ENCODE measurements at regions not wholly inside any gene's neighbourhood (a gene's known extent, or its start where the extent isn't known, plus 50 kb on each side); places are given as distances from the start of the nearest gene placed in this dataset.

DNA sequence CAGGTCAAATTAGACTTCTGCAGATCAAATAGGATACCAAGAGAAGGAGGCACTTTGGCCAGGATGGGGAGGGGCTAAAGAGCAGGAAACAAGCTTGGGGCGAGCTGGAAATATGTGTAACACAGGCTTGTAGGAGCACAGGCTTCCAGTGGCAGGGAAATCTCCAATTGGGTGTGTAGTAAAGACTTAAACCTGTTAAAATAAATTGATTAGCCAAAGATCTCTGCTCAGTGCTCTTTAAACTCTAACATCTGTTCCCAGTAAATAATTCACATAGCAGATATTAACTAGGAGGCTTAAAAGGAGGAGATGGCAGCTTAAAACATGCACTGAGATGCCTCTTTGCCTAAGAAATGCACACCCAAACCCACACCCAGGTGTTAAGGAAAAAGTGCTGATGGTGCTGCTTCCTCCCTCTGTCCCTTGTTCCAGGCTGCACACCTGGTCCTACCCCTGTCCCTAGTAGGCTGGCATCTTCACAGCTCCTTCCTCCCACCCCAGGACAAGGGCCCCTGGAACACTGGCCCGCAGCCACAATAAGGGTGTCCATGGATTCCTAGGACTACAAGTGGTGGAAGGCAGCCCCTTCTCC, 93.5 kb upstream of the MLN start:
- 20% methylated on average over 1 of the region's 2 CpGs for WGBS (ENCODE audit: insufficient coverage)
- ChIA-PET POLR2A (no interaction called here), CTCF (no interaction called here)
- Histone ChIP-seq H3K9me3 (ENCODE audit: control extremely low read depth in 1 of 5, control insufficient read depth in 4 of 5, insufficient read depth in 2 of 5, low read depth in 1 of 5, low read length in 4 of 5) (no peaks in the 10 kb centered on the region), H3K4me3 (ENCODE audit: control insufficient read depth in 1 of 7, extremely low read depth in 1 of 7, insufficient read depth in 4 of 7, low read depth in 2 of 7, low read length in 6 of 7) (no peak overlapping the region), H3K27ac (ENCODE audit: insufficient read depth in 1 of 2, low read depth in 1 of 2, low read length in 2 of 2, poor library complexity in 1 of 2, severe bottlenecking in 2 of 2) (no peak overlapping the region), H3K27me3 (replicated peaks in 2 of 5; ENCODE audit: control insufficient read depth in 4 of 5, insufficient read depth in 5 of 5, low read length in 4 of 5) (peaks cover 0 to 4% (median 0%) of the 10 kb centered on the region in 5 experiments), H3K36me3 (ENCODE audit: control insufficient read depth in 4 of 4, insufficient read depth in 4 of 4, low read length in 3 of 4) (no peaks in the 10 kb centered on the region), H3K4me1 (ENCODE audit: control extremely low read depth in 1 of 4, control insufficient read depth in 4 of 4, insufficient read depth in 4 of 4, low read length in 3 of 4) (peaks cover 0 to 29% (median 11%) of the 10 kb centered on the region in 4 experiments)
- DNase-seq, result no peak

GRCh38 chr6:33896391-33897188, 92.8 kb upstream of the MLN start:
- ChIA-PET POLR2A (no interaction called here), CTCF (interaction anchor here (1.6 kb wide), 1 partner anchor 8 kb away, joined by 4 read pairs; no protein-coding TSS in a partner anchor)
- no peak for DNase-seq
- Histone ChIP-seq H3K4me1 (ENCODE audit: control extremely low read depth in 1 of 4, control insufficient read depth in 4 of 4, insufficient read depth in 4 of 4, low read length in 3 of 4) (peaks cover 0 to 22% (median 7%) of the 10 kb centered on the region in 4 experiments), H3K36me3 (ENCODE audit: control insufficient read depth in 4 of 4, insufficient read depth in 4 of 4, low read length in 3 of 4) (no peaks in the 10 kb centered on the region), H3K9me3 (ENCODE audit: control extremely low read depth in 1 of 5, control insufficient read depth in 4 of 5, insufficient read depth in 2 of 5, low read depth in 1 of 5, low read length in 4 of 5) (no peaks in the 10 kb centered on the region), H3K27me3 (replicated peaks in 2 of 5; ENCODE audit: control insufficient read depth in 4 of 5, insufficient read depth in 5 of 5, low read length in 4 of 5) (peaks cover 0 to 4% (median 0%) of the 10 kb centered on the region in 5 experiments), H3K4me3 (ENCODE audit: control insufficient read depth in 1 of 7, extremely low read depth in 1 of 7, insufficient read depth in 4 of 7, low read depth in 2 of 7, low read length in 6 of 7) (no peak overlapping the region), H3K27ac (ENCODE audit: insufficient read depth in 1 of 2, low read depth in 1 of 2, low read length in 2 of 2, poor library complexity in 1 of 2, severe bottlenecking in 2 of 2) (no peak overlapping the region)
- 87% methylated on average over 7 of the region's 16 CpGs for WGBS (ENCODE audit: insufficient coverage)

- ChIA-PET POLR2A (no interaction called here), CTCF (interaction anchor here (1.1 to 1.6 kb wide), 2 partner anchors 9 to 24 kb away, joined by 3 to 4 read pairs; no protein-coding TSS in a partner anchor)
- Histone ChIP-seq H3K27ac (ENCODE audit: insufficient read depth in 1 of 2, low read depth in 1 of 2, low read length in 2 of 2, poor library complexity in 1 of 2, severe bottlenecking in 2 of 2) (no peak overlapping the region), H3K9me3 (ENCODE audit: control extremely low read depth in 1 of 5, control insufficient read depth in 4 of 5, insufficient read depth in 2 of 5, low read depth in 1 of 5, low read length in 4 of 5) (no peaks in the 10 kb centered on the region), H3K4me3 (ENCODE audit: control insufficient read depth in 1 of 7, extremely low read depth in 1 of 7, insufficient read depth in 4 of 7, low read depth in 2 of 7, low read length in 6 of 7) (no peak overlapping the region), H3K36me3 (ENCODE audit: control insufficient read depth in 4 of 4, insufficient read depth in 4 of 4, low read length in 3 of 4) (no peaks in the 10 kb centered on the region), H3K27me3 (replicated peaks in 2 of 5; ENCODE audit: control insufficient read depth in 4 of 5, insufficient read depth in 5 of 5, low read length in 4 of 5) (peaks cover 0 to 4% (median 0%) of the 10 kb centered on the region in 5 experiments), H3K4me1 (ENCODE audit: control extremely low read depth in 1 of 4, control insufficient read depth in 4 of 4, insufficient read depth in 4 of 4, low read length in 3 of 4) (peaks cover 0 to 17% (median 6%) of the 10 kb centered on the region in 4 experiments)
- WGBS (ENCODE audit: insufficient coverage), result 100% methylated on average over 1 of the region's 2 CpGs
- no peak for DNase-seq
These were observed 92.2 kb upstream of the MLN start for GRCh38 chr6:33895988-33896387.

- ChIA-PET CTCF (interaction anchor here (1.1 to 1.6 kb wide), 2 partner anchors 9 to 24 kb away, joined by 3 to 4 read pairs; no protein-coding TSS in a partner anchor), POLR2A (no interaction called here)
- Histone ChIP-seq H3K27me3 (replicated peaks in 2 of 5; ENCODE audit: control insufficient read depth in 4 of 5, insufficient read depth in 5 of 5, low read length in 4 of 5) (peaks cover 0 to 4% (median 0%) of the 10 kb centered on the region in 5 experiments), H3K27ac (ENCODE audit: insufficient read depth in 1 of 2, low read depth in 1 of 2, low read length in 2 of 2, poor library complexity in 1 of 2, severe bottlenecking in 2 of 2) (no peak overlapping the region), H3K4me1 (ENCODE audit: control extremely low read depth in 1 of 4, control insufficient read depth in 4 of 4, insufficient read depth in 4 of 4, low read length in 3 of 4) (peaks cover 0 to 12% (median 5%) of the 10 kb centered on the region in 4 experiments), H3K36me3 (ENCODE audit: control insufficient read depth in 4 of 4, insufficient read depth in 4 of 4, low read length in 3 of 4) (no peaks in the 10 kb centered on the region), H3K9me3 (ENCODE audit: control extremely low read depth in 1 of 5, control insufficient read depth in 4 of 5, insufficient read depth in 2 of 5, low read depth in 1 of 5, low read length in 4 of 5) (no peaks in the 10 kb centered on the region), H3K4me3 (ENCODE audit: control insufficient read depth in 1 of 7, extremely low read depth in 1 of 7, insufficient read depth in 4 of 7, low read depth in 2 of 7, low read length in 6 of 7) (no peak overlapping the region)
- WGBS (ENCODE audit: insufficient coverage), result 96% methylated on average over 3 of the region's 3 CpGs
- no peak for DNase-seq
These were observed 91.5 kb upstream of the MLN start for GRCh38 chr6:33895296-33895695.

DNA sequence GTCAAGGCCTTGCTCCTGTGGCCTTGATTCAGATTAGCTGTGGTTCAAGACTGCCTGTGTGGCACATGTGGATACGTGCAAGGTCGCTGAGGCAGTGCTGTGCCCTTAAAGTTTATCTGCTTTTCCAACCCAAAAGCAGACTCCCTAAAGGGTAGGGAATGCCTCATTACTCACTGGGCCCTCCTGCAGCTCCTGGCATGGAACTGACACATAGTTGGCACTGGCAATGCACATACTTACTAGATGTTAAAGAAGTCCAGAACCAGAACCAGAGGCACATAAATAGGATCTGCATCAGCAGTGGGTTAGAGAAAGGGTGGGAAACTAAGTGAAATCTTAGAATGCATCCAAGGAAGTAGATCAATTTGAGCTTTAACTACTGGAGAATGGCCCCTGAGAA, 90.6 kb upstream of the MLN start:
- Histone ChIP-seq H3K27ac (ENCODE audit: insufficient read depth in 1 of 2, low read depth in 1 of 2, low read length in 2 of 2, poor library complexity in 1 of 2, severe bottlenecking in 2 of 2) (no peak overlapping the region), H3K9me3 (ENCODE audit: control extremely low read depth in 1 of 5, control insufficient read depth in 4 of 5, insufficient read depth in 2 of 5, low read depth in 1 of 5, low read length in 4 of 5) (no peaks in the 10 kb centered on the region), H3K36me3 (ENCODE audit: control insufficient read depth in 4 of 4, insufficient read depth in 4 of 4, low read length in 3 of 4) (no peaks in the 10 kb centered on the region), H3K27me3 (replicated peaks in 2 of 5; ENCODE audit: control insufficient read depth in 4 of 5, insufficient read depth in 5 of 5, low read length in 4 of 5) (peaks cover 0 to 4% (median 0%) of the 10 kb centered on the region in 5 experiments), H3K4me1 (ENCODE audit: control extremely low read depth in 1 of 4, control insufficient read depth in 4 of 4, insufficient read depth in 4 of 4, low read length in 3 of 4) (peaks cover 0 to 11% (median 5%) of the 10 kb centered on the region in 4 experiments), H3K4me3 (ENCODE audit: control insufficient read depth in 1 of 7, extremely low read depth in 1 of 7, insufficient read depth in 4 of 7, low read depth in 2 of 7, low read length in 6 of 7) (no peak overlapping the region)
- ChIA-PET POLR2A (no interaction called here), CTCF (interaction anchor here (1.1 kb wide), 1 partner anchor 62 kb away, joined by 3 read pairs; no protein-coding TSS in a partner anchor)
- 100% methylated on average over 2 of the region's 2 CpGs for WGBS (ENCODE audit: insufficient coverage)
- no peak for DNase-seq

DNA sequence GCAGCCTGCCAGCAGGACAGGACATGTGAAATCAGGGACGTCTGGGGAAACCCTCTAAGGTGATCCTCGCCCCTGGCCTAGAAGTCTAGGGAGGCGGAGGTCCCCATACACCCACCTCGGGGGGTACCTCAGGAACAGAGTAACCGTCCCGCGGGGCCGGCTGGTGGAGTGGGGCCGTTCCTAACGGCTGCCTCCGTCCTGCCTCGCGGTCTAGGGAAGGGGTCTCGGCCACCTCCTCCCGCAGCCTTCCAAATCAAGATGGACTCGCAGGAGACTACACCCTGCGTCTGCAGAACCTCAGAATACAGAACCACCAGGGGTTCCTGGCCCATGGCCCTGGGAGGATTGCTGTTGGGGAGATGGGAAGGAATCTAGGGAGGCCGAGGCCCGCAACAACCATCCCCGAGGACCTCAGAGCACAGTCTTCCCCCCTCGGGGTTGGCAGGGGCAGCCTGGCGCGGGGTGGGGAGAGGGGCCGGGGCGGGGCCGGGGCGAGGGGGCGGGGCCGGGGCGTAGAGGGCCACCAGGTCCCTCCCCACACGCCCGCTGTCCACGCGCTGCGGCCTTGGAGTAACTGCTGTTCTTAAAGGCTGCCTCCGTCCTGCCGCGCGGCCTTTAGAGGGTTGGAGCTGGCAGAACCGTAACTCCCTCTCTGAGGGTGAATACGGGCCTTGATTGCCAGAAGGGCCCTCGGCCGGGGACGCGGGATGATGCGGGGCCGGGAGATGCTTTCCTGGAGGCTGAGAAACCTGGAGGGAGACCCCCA, 89.0 kb upstream of the MLN start:
- H3K4me3 ChIP-seq (ENCODE audit: control insufficient read depth in 1 of 7, extremely low read depth in 1 of 7, insufficient read depth in 4 of 7, low read depth in 2 of 7, low read length in 6 of 7), result no peak overlapping the region
- 99% methylated on average over 27 of the region's 47 CpGs for WGBS (ENCODE audit: insufficient coverage)
- no peaks in the 10 kb centered on the region for H3K36me3 ChIP-seq (ENCODE audit: control insufficient read depth in 4 of 4, insufficient read depth in 4 of 4, low read length in 3 of 4)
- no peaks in the 10 kb centered on the region for H3K9me3 ChIP-seq (ENCODE audit: control extremely low read depth in 1 of 5, control insufficient read depth in 4 of 5, insufficient read depth in 2 of 5, low read depth in 1 of 5, low read length in 4 of 5)
- DNase-seq, result no peak
- no peak overlapping the region for H3K27ac ChIP-seq (ENCODE audit: insufficient read depth in 1 of 2, low read depth in 1 of 2, low read length in 2 of 2, poor library complexity in 1 of 2, severe bottlenecking in 2 of 2)
- H3K27me3 ChIP-seq (replicated peaks in 2 of 5; ENCODE audit: control insufficient read depth in 4 of 5, insufficient read depth in 5 of 5, low read length in 4 of 5), result peaks cover 0 to 7% (median 0%) of the 10 kb centered on the region in 5 experiments
- CTCF ChIA-PET, result interaction anchor here (1.6 kb wide), 1 partner anchor 149 kb away, joined by 3 read pairs; no protein-coding TSS in a partner anchor
- H3K4me1 ChIP-seq (ENCODE audit: control extremely low read depth in 1 of 4, control insufficient read depth in 4 of 4, insufficient read depth in 4 of 4, low read length in 3 of 4), result peaks cover 0 to 11% (median 5%) of the 10 kb centered on the region in 4 experiments
- POLR2A ChIA-PET, result no interaction called here

All from common myeloid progenitor, CD34-positive (primary cell).